ENCODE measurements at regions not wholly inside any gene's neighbourhood (a gene's known extent, or its start where the extent isn't known, plus 50 kb on each side); places are given as distances from the start of the nearest gene placed in this dataset.

DNA sequence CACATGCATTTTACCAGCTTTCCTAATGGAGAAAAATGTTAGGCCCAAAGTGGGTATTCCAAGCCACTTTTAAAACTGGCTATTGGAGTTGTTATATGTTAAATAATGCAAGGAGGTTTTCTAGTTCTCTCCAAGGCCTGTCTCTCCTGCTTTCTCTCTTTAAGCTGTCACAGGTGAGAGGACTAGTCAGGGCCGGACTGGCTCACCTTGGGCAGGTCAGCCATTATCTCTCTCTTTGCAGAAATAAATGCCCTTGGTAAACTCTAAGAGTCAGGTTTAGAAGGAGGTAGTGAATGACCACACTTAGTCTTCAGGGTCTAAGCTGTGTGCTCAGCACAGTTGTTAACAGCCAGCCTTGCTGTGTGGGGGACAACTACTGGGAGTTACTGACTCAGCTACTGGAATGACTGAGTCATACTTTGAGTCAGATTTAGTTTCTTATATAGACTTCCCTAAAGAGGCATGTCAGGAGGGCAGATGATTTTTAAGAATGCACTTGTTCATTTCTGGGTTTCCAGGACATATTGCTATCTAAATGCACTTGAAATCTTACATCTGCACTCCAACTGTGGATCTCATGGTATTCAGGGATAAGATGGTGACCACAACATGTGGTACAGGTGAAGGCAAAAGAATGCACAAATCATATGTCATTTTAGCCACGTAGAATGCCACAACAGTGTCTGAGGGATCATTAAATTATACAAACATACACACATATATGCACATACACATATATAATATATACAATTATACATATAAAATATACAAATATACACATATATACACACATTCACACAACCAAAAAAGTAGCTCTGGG lies 719.4 kb downstream of the EPM2A start:
- Histone ChIP-seq H3K9me3 (replicated peaks; ENCODE audit: insufficient read depth, low read length) (no peaks in the 10 kb centered on the region), H3K9me2 (replicated peaks; ENCODE audit: insufficient read depth, low read length) (no peaks in the 10 kb centered on the region), H3K9ac (ENCODE audit: low read length) (no peak overlapping the region), H3K27ac (ENCODE audit: low read length) (no peak overlapping the region), H3K4me1 (ENCODE audit: low read length) (peaks cover 2% of the 10 kb centered on the region; the same call in 1 of the 2 replicates), H3K4me2 (ENCODE audit: low read depth, low read length) (no peak overlapping the region), H3K4me3 (ENCODE audit: low read length) (no peak overlapping the region), H3F3A (ENCODE audit: insufficient read depth, low read length) (no peaks in the 10 kb centered on the region), H3K36me3 (replicated peaks; ENCODE audit: insufficient read depth, low read length) (no peaks in the 10 kb centered on the region), H3K27me3 (replicated peaks; ENCODE audit: insufficient read depth, low read length) (no peaks in the 10 kb centered on the region), H3K79me2 (ENCODE audit: low read length) (no peaks in the 10 kb centered on the region), H4K20me1 (ENCODE audit: insufficient read depth, low read length) (no peaks in the 10 kb centered on the region), H2AFZ (ENCODE audit: low read length) (no peak overlapping the region)
- DNase-seq = no peak
- TF ChIP-seq, protein P1, sequence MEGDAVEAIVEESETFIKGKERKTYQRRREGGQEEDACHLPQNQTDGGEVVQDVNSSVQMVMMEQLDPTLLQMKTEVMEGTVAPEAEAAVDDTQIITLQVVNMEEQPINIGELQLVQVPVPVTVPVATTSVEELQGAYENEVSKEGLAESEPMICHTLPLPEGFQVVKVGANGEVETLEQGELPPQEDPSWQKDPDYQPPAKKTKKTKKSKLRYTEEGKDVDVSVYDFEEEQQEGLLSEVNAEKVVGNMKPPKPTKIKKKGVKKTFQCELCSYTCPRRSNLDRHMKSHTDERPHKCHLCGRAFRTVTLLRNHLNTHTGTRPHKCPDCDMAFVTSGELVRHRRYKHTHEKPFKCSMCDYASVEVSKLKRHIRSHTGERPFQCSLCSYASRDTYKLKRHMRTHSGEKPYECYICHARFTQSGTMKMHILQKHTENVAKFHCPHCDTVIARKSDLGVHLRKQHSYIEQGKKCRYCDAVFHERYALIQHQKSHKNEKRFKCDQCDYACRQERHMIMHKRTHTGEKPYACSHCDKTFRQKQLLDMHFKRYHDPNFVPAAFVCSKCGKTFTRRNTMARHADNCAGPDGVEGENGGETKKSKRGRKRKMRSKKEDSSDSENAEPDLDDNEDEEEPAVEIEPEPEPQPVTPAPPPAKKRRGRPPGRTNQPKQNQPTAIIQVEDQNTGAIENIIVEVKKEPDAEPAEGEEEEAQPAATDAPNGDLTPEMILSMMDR (IDR thresholded peaks at IDR 0.05; ENCODE audit: low read length) = no peak
- TF ChIP-seq EZH2phosphoT487 (IDR thresholded peaks at IDR 0.05; ENCODE audit: low read length) (no peak), EZH2 (optimal IDR thresholded peaks at IDR 0.05; ENCODE audit: low read depth, low read length) (no peak)

DNA sequence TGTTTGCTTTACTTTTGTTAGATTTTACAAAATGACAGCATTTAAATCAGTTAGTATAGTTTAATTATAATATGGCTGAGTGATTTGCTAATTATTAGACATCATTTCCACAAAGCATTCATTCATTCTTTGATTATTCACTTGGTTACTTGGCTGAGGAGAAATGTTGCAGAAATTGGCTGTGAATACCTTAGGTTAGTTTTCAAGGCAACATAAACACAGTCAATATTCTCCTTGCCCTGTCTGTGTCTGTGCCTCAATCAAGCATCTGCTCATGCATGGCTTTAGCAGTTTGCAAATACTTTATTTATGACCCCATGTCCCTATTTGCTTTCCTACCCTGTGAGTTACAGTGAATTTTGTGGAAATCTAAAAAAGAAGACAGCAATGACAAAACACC lies 718.3 kb downstream of the EPM2A start:
- H3K9ac ChIP-seq (ENCODE audit: low read length) = no peak overlapping the region
- no peaks in the 10 kb centered on the region for H4K20me1 ChIP-seq (ENCODE audit: insufficient read depth, low read length)
- no peaks in the 10 kb centered on the region for H3K79me2 ChIP-seq (ENCODE audit: low read length)
- no peaks in the 10 kb centered on the region for H3F3A ChIP-seq (ENCODE audit: insufficient read depth, low read length)
- no peaks in the 10 kb centered on the region for H3K27me3 ChIP-seq (replicated peaks; ENCODE audit: insufficient read depth, low read length)
- H3K4me3 ChIP-seq (ENCODE audit: low read length) = no peak overlapping the region
- peaks cover 2% of the 10 kb centered on the region; the same call in 1 of the 2 replicates for H3K4me1 ChIP-seq (ENCODE audit: low read length)
- no peak overlapping the region for H2AFZ ChIP-seq (ENCODE audit: low read length)
- no peaks in the 10 kb centered on the region for H3K36me3 ChIP-seq (replicated peaks; ENCODE audit: insufficient read depth, low read length)
- no peaks in the 10 kb centered on the region for H3K9me3 ChIP-seq (replicated peaks; ENCODE audit: insufficient read depth, low read length)
- no peak for DNase-seq
- no peak for TF ChIP-seq EZH2phosphoT487 (IDR thresholded peaks at IDR 0.05; ENCODE audit: low read length)
- no peak for TF ChIP-seq EZH2 (optimal IDR thresholded peaks at IDR 0.05; ENCODE audit: low read depth, low read length)
- TF ChIP-seq, protein P1 (IDR thresholded peaks at IDR 0.05; ENCODE audit: low read length) = no peak
- H3K27ac ChIP-seq (ENCODE audit: low read length) = no peak overlapping the region
- H3K9me2 ChIP-seq (replicated peaks; ENCODE audit: insufficient read depth, low read length) = no peaks in the 10 kb centered on the region
- H3K4me2 ChIP-seq (ENCODE audit: low read depth, low read length) = no peak overlapping the region

DNA sequence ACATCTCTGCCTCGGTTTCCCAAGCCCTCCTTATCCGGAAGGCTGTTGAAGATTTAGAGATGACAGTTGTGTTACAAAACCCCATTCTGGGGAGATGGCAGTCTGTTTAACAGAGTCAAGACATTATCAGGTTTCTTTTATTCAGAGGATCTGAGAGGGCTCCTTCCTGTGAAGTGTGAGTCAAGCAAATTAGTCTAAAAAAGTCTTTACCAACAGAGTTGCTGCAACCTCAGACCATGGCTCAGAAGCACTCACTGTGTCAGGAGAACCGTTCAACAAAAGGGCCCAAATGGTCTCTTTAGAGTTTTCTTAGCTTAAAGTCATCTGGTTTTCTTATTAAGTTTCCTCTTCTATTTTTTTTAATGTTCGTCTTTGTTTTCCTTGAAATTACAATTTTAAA lies 717.8 kb downstream of the EPM2A start:
- Histone ChIP-seq H3K9me2 (replicated peaks; ENCODE audit: insufficient read depth, low read length) (no peaks in the 10 kb centered on the region), H3K9ac (ENCODE audit: low read length) (no peak overlapping the region), H4K20me1 (ENCODE audit: insufficient read depth, low read length) (no peaks in the 10 kb centered on the region), H3K27me3 (replicated peaks; ENCODE audit: insufficient read depth, low read length) (no peaks in the 10 kb centered on the region), H3K79me2 (ENCODE audit: low read length) (no peaks in the 10 kb centered on the region), H3K4me3 (ENCODE audit: low read length) (no peak overlapping the region), H2AFZ (ENCODE audit: low read length) (no peak overlapping the region), H3K9me3 (replicated peaks; ENCODE audit: insufficient read depth, low read length) (no peaks in the 10 kb centered on the region), H3K36me3 (replicated peaks; ENCODE audit: insufficient read depth, low read length) (no peaks in the 10 kb centered on the region), H3F3A (ENCODE audit: insufficient read depth, low read length) (no peaks in the 10 kb centered on the region), H3K4me2 (ENCODE audit: low read depth, low read length) (no peak overlapping the region), H3K27ac (ENCODE audit: low read length) (no peak overlapping the region), H3K4me1 (ENCODE audit: low read length) (peaks cover 2% of the 10 kb centered on the region; the same call in 1 of the 2 replicates)
- no peak for DNase-seq
- TF ChIP-seq, protein P1 (IDR thresholded peaks at IDR 0.05; ENCODE audit: low read length) = no peak
- no peak for TF ChIP-seq EZH2phosphoT487 (IDR thresholded peaks at IDR 0.05; ENCODE audit: low read length)
- no peak for TF ChIP-seq EZH2 (optimal IDR thresholded peaks at IDR 0.05; ENCODE audit: low read depth, low read length)
